ENCODE measurements at regions not wholly inside any gene's neighbourhood (a gene's known extent, or its start where the extent isn't known, plus 50 kb on each side); places are given as distances from the start of the nearest gene placed in this dataset.

DNA sequence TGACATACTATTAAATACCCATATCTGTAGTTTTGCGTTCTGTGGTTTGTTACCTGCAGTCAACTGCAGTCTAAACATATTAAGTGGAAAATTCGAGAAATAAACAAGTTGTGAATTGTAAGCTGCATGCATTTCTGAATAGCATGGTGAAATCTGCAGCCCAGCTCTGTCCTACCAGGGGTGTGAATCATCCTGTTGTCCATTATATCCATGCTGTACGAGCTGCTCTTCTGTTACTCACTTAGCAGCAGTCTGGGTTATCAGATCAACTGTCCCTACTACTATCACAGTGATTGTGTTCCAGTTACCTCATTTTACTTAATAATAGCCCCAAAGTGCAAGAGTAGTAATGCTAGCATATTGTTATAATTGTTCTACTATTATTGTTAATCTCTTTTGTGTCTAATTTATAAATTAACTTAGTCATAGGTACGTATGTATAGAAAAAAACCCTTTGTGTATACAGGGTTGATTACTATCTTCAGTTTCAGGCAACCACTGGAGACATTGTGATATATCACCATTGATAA lies 173.7 kb upstream of the FAT4 start:
- H3K27ac ChIP-seq, result no peak overlapping the region
- TF ChIP-seq, protein P1, sequence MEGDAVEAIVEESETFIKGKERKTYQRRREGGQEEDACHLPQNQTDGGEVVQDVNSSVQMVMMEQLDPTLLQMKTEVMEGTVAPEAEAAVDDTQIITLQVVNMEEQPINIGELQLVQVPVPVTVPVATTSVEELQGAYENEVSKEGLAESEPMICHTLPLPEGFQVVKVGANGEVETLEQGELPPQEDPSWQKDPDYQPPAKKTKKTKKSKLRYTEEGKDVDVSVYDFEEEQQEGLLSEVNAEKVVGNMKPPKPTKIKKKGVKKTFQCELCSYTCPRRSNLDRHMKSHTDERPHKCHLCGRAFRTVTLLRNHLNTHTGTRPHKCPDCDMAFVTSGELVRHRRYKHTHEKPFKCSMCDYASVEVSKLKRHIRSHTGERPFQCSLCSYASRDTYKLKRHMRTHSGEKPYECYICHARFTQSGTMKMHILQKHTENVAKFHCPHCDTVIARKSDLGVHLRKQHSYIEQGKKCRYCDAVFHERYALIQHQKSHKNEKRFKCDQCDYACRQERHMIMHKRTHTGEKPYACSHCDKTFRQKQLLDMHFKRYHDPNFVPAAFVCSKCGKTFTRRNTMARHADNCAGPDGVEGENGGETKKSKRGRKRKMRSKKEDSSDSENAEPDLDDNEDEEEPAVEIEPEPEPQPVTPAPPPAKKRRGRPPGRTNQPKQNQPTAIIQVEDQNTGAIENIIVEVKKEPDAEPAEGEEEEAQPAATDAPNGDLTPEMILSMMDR (IDR thresholded peaks at IDR 0.05), result no peak
- no peak for TF ChIP-seq ZFX (IDR thresholded peaks at IDR 0.05; ENCODE audit: borderline replicate concordance)

DNA sequence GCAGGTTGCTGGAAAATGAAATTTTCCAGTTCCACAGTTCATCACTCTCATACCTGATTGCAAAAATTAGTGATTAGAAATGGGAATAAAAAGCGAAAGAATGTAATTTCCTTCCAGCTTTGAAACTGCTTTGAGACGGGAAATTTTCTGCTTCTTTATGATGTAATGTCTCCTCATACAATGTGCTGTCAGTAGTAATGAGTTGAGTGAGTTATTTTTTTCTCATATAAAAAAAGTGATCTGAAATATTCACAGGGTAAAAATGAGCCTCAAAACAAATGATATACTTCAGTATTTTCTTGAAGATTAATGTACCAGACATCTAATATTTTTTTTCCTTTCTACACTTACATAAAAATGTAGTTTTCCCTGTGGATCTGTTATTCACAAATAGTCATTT lies 179.1 kb upstream of the FAT4 start:
- TF ChIP-seq ZFX (IDR thresholded peaks at IDR 0.05; ENCODE audit: borderline replicate concordance), result no peak
- TF ChIP-seq, protein P1 (IDR thresholded peaks at IDR 0.05), result no peak
- no peak overlapping the region for H3K27ac ChIP-seq

DNA sequence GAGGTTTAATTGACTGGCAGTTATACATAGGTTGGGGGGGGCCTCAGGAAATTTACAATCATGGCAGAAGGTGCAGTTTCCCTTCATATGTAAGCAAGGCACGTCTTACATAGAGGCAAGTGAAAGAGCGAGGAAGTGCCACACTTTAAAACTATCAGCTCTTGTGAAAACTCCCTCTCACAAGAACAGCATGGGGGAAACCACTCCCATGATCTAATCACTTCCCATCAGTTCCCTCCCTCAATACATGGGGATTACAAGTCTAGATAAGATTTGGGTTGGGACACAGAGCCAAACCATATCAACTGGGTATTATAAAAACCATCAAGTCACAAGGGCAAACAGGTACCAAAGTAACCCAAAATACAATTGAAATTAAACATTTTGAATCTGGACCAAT lies 182.0 kb upstream of the FAT4 start:
- TF ChIP-seq, protein P1 (IDR thresholded peaks at IDR 0.05), result no peak
- TF ChIP-seq ZFX (IDR thresholded peaks at IDR 0.05; ENCODE audit: borderline replicate concordance), result no peak
- H3K27ac ChIP-seq, result no peak overlapping the region

DNA sequence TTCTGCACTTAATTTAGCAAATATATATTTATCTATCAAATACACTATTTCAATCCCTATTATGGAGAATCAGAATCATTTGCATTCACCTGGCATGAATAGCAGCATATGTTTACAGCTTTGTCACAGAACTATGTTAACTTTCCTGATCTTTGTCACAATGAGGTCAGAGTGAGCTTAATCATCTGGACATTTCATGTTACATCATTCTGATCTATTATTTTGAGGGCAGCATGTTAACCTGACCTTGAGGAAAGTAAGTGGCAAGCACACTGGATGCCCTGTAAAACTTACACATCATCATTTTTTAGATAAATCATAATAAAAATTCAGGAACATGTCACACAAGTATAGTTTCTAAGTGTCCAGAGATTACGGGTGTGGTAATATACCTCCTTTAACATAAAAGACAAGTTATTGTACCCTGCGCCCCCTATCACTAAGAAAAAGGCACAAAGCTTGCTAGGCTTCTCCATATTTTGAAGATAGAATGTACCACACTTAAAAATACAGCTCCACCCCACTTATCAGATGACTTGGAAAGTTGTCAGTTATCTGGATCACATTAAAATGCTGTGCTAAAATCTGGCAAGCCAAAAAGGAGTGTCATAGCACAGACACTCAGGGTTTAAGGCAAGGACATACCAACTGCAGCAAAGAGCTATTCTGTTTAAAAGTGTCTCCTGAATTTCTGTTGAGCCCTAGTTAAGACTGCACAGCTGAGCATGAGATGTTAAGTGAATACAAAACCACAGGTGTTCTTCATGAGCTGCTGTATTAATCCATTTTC lies 182.7 kb upstream of the FAT4 start:
- TF ChIP-seq, protein P1 (IDR thresholded peaks at IDR 0.05), result no peak
- no peak for TF ChIP-seq ZFX (IDR thresholded peaks at IDR 0.05; ENCODE audit: borderline replicate concordance)
- no peak overlapping the region for H3K27ac ChIP-seq

DNA sequence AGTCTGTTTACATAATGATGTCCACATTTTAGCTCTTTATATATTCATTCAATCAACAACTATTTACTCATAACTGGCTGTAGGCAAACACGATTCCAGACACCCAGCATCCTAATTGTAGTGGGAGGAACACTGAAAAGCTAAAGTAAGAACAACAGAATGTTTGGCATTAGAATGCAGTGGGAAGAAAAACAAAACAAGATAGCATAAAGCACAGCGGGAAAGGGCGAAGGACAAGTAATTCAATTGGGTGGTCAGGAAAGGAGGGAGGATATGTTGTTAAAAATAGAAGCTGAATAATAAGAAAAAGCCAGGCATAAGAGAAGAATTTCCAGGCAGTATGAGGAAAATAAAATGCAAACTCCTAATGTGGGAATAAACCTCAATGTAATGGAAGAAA lies 189.5 kb upstream of the FAT4 start:
- no peak overlapping the region for H3K27ac ChIP-seq
- TF ChIP-seq, protein P1 (IDR thresholded peaks at IDR 0.05), result no peak

DNA sequence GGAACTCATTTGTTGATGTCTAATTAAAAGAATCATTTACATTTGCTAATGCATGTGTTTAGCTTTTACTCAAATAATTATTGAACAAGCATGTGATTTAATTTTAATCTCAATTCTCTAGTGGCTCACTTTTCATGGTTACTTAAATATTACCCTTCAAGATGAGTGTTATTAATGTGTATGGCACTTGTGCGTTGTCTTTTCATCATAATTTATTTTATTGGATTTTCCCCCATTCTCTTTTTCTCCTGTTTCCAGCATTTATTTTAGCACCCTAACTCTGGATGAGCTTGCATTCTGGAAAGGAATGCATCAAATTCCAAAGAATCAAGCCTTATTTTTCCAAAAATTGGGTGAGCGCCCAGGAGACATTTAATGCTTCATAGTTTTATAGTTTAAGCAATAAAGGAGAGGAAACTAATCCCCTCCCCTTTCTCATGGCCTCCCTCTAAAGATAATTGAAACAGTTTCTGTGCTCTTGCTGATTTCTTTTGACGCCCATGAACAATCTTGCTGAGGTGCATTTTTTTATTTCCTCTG lies 191.1 kb upstream of the FAT4 start:
- no peak overlapping the region for H3K27ac ChIP-seq
- no peak for TF ChIP-seq ZFX (IDR thresholded peaks at IDR 0.05; ENCODE audit: borderline replicate concordance)
- TF ChIP-seq, protein P1 (IDR thresholded peaks at IDR 0.05), result no peak

DNA sequence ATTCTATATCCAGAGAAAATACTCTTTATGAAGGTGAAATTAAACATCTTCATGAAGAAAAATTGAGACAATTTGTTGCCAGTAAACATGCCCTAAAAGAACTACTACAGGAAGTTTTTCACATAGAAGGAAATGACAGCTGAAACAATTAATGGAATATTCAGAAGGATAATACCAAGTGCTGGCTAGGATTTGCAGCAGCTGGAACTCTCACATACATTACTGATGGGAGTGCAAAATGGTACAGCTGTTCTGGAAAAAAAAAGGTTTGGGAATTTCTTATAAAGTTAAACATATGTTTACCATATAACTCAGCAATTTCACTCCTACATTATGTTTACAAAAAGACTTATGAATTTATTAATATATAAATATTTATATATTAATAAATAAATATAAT lies 193.2 kb upstream of the FAT4 start:
- TF ChIP-seq, protein P1 (IDR thresholded peaks at IDR 0.05), result no peak
- TF ChIP-seq ZFX (IDR thresholded peaks at IDR 0.05; ENCODE audit: borderline replicate concordance), result no peak
- H3K27ac ChIP-seq, result no peak overlapping the region
